ENCODE measurements at regions not wholly inside any gene's neighbourhood (a gene's known extent, or its start where the extent isn't known, plus 50 kb on each side); places are given as distances from the start of the nearest gene placed in this dataset.
"Not testable (repeated sequence)": the region's sequence is repeated elsewhere in the genome, so short reads cannot be mapped to it uniquely, and the experiment has no call there.

DNA sequence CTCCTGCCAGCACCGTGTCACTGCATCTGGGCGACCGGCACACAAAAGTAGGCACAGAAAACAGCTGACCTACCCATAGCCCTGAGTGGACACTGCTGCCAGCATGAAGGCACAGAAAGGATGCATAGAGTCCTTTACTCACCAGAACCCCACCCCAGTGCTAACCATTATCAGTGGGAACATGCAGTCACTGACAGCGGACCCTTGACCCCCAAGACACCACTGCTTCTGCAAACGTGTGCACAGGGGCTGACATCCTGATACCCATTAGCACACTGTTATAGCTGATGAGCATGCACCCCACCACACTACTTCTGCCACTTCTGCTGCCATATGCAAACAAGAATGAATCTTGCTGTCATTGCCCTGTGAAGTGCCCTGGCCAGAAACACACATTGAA, 953.0 kb upstream of the NCAM2 start:
- 90 to 91% methylated on average over 5 of the region's 5 CpGs for WGBS, 2 donors
- no peak overlapping the region for H3K4me3 ChIP-seq

DNA sequence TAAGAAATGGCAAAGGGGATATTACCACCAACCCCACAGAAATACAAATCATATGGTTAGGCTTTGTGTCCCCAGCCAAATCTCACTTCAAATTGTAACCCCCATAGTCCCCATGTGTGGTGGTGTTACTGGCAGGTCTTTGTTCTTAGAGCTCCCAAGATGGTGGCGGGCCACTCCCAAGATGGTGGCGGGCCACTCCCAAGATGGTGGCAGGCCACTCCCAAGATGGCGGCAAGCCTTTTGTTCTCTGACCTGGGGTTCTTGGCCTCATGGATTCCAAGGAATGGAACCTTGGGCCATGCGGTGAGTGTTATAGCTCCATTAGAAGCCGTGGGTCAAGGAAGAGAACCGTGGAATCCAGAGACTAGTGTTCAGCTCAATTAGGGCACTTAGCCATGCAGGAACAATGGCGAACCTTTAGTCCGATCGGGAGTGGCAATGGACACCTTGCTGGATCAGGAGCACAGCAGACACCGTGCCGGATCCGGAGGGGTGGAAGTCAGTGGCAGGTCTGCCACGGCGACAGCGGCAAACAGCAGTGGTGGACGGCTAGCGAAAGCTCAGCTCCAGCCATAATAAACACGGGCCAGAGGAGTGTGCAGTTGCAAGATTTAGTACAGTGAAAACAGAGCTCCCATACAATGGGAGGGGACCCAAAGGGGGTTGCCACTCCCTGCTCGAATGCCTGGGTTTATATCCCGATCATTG, 949.9 kb upstream of the NCAM2 start:
- H3K4me1 ChIP-seq; H3K36me3 ChIP-seq; intact Hi-C loops (cut with DNase I): not testable (repeated sequence)

More for the DNA sequence above, 953.0 kb upstream of the NCAM2 start:
- Histone ChIP-seq H3K27ac (no peak overlapping the region), H3K27me3 (no peaks in the 10 kb centered on the region), H3K36me3 (no peaks in the 10 kb centered on the region), H3K9me3 (no peaks in the 10 kb centered on the region), H3K4me1 (no peaks in the 10 kb centered on the region)
- TF ChIP-seq EP300 (IDR thresholded peaks at IDR 0.05) (no peak), POLR2A (IDR thresholded peaks at IDR 0.05) (no peak), POLR2AphosphoS5 (IDR thresholded peaks at IDR 0.05) (no peak)
- TF ChIP-seq, protein P1, sequence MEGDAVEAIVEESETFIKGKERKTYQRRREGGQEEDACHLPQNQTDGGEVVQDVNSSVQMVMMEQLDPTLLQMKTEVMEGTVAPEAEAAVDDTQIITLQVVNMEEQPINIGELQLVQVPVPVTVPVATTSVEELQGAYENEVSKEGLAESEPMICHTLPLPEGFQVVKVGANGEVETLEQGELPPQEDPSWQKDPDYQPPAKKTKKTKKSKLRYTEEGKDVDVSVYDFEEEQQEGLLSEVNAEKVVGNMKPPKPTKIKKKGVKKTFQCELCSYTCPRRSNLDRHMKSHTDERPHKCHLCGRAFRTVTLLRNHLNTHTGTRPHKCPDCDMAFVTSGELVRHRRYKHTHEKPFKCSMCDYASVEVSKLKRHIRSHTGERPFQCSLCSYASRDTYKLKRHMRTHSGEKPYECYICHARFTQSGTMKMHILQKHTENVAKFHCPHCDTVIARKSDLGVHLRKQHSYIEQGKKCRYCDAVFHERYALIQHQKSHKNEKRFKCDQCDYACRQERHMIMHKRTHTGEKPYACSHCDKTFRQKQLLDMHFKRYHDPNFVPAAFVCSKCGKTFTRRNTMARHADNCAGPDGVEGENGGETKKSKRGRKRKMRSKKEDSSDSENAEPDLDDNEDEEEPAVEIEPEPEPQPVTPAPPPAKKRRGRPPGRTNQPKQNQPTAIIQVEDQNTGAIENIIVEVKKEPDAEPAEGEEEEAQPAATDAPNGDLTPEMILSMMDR (IDR thresholded peaks at IDR 0.05) = no peak
- no peak for DNase-seq
- intact Hi-C loops (cut with DNase I) = no loop called here

DNA sequence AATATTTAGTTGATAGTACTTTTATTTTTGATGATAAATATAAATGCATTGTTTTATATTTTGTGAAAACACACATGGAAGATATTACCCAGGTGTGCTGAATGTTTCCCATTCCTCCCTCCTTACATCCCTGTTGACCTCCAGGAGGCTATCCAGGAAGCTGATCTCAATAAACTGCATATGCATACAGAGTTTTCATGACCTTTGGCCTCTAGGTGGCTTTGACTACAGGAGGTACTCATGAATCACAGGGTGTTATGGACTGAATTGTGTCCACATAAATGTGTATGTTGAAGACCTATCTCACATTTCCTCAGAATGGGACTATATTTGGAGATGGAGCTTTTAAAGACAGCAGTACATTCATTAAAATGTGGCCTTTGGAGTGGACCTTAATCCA, 914.9 kb upstream of the NCAM2 start:
- Histone ChIP-seq H3K27ac (no peak overlapping the region), H3K4me1 (peaks cover 0 to 4% (median 0%) of the 10 kb centered on the region in 4 donors), H3K36me3 (no peaks in the 10 kb centered on the region), H3K9me3 (no peaks in the 10 kb centered on the region), H3K27me3 (no peaks in the 10 kb centered on the region), H3K4me3 (no peak overlapping the region)
- DNase-seq = no peak
- intact Hi-C loops (cut with DNase I) = no loop called here
- TF ChIP-seq POLR2A (IDR thresholded peaks at IDR 0.05) = no peak
- TF ChIP-seq, protein P1 (IDR thresholded peaks at IDR 0.05) = no peak
- TF ChIP-seq EP300 (IDR thresholded peaks at IDR 0.05) = no peak
- no peak for TF ChIP-seq POLR2AphosphoS5 (IDR thresholded peaks at IDR 0.05)

More for the DNA sequence above, 949.9 kb upstream of the NCAM2 start:
- not testable (repeated sequence) for DNase-seq, H3K9me3 ChIP-seq, H3K27me3 ChIP-seq, H3K27ac ChIP-seq, H3K4me3 ChIP-seq
- 92 to 93% methylated on average over 20 of the region's 20 CpGs for WGBS, 2 donors

DNA sequence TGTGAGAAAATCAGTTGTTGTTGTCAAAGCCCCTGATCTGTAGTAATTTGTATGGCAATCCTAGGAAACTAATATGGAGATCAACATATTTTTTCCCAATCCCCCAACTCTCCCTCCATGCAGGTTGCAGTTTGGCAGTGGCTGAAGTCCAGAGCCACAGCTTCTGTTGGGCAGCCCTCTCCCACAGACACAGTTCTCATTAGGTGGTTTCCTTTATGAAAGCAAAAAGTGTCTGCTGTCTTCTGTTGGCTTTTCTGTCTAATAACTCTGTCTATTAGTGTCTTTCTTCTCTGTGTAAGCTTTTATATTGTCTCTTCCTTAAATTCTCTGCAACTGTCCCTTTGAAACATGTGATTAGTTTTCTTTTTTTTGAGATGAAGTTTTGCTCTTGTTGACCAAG, 914.3 kb upstream of the NCAM2 start:
- Histone ChIP-seq H3K9me3 (no peaks in the 10 kb centered on the region), H3K4me1 (peaks cover 0 to 9% (median 0%) of the 10 kb centered on the region in 4 donors), H3K36me3 (no peaks in the 10 kb centered on the region), H3K4me3 (no peak overlapping the region), H3K27me3 (no peaks in the 10 kb centered on the region), H3K27ac (no peak overlapping the region)
- TF ChIP-seq EP300 (IDR thresholded peaks at IDR 0.05) (no peak), POLR2A (IDR thresholded peaks at IDR 0.05) (no peak), POLR2AphosphoS5 (IDR thresholded peaks at IDR 0.05) (no peak)
- TF ChIP-seq, protein P1 (IDR thresholded peaks at IDR 0.05) = no peak
- DNase-seq = no peak
- intact Hi-C loops (cut with DNase I) = no loop called here

DNA sequence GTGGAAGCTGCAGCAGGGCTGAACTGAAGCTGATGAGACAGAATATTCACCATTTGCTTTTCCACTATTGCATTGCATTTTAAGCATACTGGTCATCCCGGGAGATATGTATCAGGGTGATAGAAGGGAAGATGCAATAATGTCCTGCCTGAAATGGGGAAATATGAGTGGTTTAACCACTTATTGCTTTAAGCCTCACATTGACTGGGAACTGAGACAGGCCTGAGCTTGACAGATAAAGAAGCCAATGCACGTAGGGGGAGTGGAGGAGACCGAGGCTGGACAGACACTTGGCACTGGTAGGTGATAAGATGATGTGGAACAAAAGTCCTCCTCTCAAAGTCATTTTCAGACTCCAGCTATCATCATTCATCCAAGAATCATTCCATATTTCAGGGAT, 911.7 kb upstream of the NCAM2 start:
- no peak for DNase-seq
- Histone ChIP-seq H3K27ac (no peak overlapping the region), H3K9me3 (no peaks in the 10 kb centered on the region), H3K4me3 (no peak overlapping the region), H3K36me3 (no peaks in the 10 kb centered on the region), H3K27me3 (no peaks in the 10 kb centered on the region), H3K4me1 (peaks cover 0 to 9% (median 0%) of the 10 kb centered on the region in 4 donors)
- intact Hi-C loops (cut with DNase I) = no loop called here
- 87 to 88% methylated on average over 3 of the region's 3 CpGs for WGBS, 2 donors
- no peak for TF ChIP-seq POLR2A (IDR thresholded peaks at IDR 0.05)
- no peak for TF ChIP-seq EP300 (IDR thresholded peaks at IDR 0.05)

DNA sequence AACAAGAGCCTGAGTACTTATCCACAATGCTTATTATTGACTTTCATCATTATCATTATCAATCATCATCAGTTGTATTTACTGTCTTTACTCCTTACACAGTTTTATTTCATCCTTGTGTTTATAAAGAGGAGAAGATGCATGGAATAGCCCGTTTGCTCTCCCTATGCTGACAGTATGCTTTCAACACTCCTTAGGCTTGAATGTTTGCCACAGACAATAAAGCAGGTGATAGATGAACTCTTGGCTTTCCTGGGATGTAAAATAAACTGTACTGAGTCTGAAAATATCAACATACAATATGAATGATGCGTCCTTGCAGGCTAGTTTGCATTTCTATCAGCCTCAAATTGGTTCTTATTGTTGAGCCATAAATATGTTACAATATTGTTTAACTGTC, 891.8 kb upstream of the NCAM2 start:
- H3K9me3 ChIP-seq = no peaks in the 10 kb centered on the region
- no peak for TF ChIP-seq POLR2AphosphoS5 (IDR thresholded peaks at IDR 0.05)
- no peak for TF ChIP-seq POLR2A (IDR thresholded peaks at IDR 0.05)
- TF ChIP-seq, protein P1 (IDR thresholded peaks at IDR 0.05) = no peak
- TF ChIP-seq EP300 (IDR thresholded peaks at IDR 0.05) = no peak
- no peak for DNase-seq

More for the DNA sequence above, 891.8 kb upstream of the NCAM2 start:
- Histone ChIP-seq H3K36me3 (no peaks in the 10 kb centered on the region), H3K4me3 (no peak overlapping the region), H3K27me3 (no peaks in the 10 kb centered on the region), H3K4me1 (peaks cover 0 to 10% (median 0%) of the 10 kb centered on the region in 4 donors), H3K27ac (no peak overlapping the region)
- 8 to 38% methylated on average over 2 of the region's 2 CpGs for WGBS, 2 donors
- intact Hi-C loops (cut with DNase I) = no loop called here
